RKO (cell line): ENCODE measurements at regions not wholly inside any gene's neighbourhood (a gene's known extent, or its start where the extent isn't known, plus 50 kb on each side); places are given as distances from the start of the nearest gene placed in this dataset.
A peak's percentile ranks its signal among the peaks of the same experiment; 100 is the strongest.

Source experiments
- DNase-seq: peaks from one replicate; pipeline ENCODE4 v3.0.0-alpha.2; 2016; ENCODE audit warnings: low spot score

DNA sequence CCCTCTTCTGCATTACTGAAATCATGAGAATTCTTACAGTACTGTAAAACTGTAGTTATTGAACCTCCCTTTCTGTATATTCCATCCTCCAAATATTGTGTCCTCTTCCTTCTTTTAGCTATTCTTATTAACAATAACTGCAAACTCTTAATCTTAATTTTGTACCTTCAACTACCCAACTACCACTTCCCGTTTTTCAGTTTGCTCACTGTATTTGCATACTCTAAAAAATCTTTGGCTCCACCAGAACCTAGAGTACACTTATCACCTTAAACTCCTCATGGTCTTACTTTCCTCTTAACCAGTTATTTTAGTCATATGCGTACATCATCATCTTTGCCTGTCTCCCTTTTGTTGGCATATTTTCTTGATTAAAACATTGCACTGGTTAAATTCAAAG, 543.7 kb downstream of the ARAP2 start:
- DNase-seq = no peak

DNA sequence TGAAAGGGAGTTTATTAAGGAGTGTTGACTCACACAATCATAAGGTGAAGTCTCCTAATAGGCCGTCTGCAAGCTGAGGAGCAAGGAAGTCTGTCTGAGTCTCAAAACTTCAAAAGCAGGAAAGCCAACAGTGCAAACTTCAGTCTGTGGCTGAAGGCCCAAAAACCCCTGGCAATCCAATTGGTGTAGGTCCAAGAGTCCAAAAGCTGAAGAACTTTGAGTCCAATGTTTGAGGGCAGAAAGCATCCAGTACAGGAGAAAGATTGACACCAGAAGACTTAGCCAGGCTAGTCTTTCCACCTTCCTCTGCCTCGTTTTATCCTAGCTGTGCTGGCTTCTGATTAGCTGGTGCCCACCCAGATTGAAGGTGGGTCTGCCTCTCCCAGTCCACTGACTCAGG, 535.2 kb downstream of the ARAP2 start:
- DNase-seq = no peak

DNA sequence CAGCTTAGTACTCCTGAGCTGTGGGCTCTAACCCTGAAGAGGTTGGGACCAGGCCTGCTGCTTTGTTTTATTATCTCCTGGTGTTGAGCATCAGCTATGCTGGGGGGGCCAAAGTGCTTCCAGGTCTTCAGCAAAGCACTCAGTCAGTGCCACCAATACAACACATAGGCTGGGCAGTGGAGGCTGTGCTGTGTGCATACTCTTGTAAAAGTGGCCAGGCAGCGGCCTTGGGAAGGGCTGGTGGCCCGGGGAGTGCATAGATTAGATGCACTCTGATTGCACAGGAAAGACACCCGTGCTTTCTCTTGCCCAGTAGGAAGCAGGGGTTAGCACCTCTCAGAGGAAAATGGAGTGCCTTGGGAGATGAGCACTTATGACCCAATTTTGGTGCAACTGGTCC, 534.0 kb downstream of the ARAP2 start:
- DNase-seq = no peak

- no peak for DNase-seq
Observed at GRCh38 chr4:35711127-35711526, 533.2 kb downstream of the ARAP2 start.

DNA sequence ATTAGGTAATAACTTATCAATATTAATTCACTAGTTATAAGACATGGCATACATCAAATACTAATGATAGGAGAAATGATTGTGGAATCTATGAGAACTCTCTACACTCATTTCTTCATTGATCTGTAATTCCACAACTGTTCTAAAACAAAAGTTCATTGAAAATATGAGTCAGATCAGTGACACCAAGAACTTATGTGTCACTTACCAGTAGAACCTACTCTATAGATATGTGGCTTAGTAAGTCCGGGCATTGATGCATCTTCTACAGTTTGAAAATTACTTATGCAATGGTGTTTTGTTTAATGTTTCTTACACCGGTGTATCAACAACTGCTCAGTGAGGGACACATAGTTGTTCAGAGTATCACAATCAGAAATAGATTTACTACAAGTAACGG, 520.3 kb downstream of the ARAP2 start:
- DNase-seq = no peak

- no peak for DNase-seq
Observed at GRCh38 chr4:35725131-35725530, 519.2 kb downstream of the ARAP2 start.

DNA sequence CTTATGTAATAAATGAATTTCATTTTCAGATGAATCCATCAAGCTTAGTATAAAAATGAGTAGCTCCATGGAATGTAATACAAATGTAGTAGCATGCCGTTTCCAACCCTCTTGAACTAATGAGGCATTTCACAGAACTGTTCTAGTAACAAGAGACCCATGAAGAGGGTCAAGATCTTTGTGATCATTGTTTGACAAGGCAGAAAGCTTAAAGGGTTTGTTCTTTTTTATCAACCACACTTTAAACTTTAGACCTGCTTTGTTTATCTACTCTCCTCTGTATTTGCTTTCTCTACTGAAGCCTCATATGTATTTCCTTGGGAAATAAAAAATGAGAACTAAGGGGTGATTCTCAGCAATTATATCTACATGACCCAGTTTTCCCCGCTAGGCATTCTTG, 513.9 kb downstream of the ARAP2 start:
- DNase-seq = no peak

DNA sequence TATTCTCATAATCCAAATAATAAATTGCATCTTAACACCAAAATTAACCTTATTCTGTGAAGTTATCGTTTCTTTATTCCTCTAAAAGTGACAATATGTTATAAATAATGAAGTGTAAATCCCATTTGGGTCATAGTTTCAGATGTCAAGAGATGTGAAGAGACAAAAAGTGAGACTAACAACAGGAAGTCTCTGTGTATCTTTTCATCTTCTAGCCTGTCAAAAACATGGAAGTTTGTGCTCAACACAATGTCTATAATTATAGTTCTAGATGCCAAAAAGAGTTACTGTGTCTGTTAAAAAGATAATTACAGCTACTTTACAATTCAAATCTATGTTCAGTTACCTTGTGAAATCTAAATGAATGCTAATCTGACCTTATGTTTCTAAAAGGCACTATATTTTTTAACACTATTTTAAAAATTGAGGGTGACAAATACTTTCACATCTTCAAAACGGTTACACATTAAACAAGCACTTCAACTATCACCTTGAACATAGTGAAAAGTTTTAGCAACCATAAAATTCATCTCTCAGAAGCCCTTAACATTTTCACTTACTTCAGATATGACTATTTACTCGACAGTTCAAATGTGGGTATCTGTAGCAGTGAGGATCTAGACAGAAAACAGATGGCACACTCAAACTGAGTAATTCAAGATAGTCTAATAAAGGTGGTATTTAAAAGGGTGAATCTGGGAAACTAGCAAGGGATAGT, 509.8 kb downstream of the ARAP2 start:
- no peak for DNase-seq

DNA sequence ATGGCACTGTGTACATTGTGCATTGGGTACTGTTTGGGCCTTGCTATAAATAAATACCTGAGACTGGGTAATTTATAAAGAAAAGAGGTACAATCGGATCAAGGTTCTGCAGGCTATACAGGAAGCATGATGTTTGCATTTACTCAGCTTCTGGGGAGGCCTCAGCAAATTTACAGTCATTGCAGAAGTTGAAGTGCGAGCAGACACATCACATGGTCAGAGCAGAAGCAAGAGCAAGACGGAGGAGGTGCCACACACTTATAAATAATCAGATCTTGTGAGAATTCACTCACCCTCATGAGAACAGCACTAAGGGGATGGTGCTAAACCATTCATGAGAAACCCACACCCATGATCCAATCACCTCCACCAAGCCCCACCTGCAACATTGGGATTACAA, 505.0 kb downstream of the ARAP2 start:
- DNase-seq = no peak

DNA sequence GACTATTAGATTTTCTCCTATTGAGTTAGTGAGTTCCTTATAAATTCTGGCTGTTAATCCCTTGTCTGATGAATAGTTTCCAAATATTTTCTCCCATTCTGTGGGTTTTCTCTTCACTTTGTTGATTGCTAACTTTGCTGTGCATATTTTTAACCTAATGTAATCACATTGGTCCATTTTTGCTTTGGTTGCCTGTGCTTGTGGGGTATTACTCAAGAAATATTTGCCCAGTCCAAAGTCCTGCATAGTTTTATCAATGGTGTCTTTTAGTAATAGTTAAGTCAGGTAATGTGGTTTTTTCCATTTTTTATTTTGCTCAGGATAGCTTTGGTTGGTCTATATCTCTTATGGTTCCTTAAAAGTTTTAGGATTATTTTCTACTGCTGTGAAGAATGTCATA, 490.3 kb downstream of the ARAP2 start:
- no peak for DNase-seq

DNA sequence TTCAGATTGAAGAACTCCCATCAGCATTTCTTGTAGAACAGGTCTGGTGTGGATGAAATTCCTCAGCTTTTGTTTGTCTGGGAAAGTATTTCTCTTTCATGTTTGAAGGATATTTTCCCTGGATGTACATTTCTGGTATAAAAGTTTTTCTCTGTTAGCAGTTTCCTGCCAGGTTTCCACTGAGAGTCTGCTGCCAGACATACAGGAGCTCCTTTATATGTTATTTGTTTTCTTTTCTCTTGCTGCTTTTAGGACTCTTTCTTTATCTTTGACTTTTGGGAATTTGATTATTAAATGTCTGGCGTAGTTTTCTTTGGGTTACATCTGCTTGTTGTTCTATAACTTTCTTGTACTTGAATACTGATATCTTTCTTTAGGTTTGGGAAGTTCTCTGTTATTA, 486.5 kb downstream of the ARAP2 start:
- no peak for DNase-seq

DNA sequence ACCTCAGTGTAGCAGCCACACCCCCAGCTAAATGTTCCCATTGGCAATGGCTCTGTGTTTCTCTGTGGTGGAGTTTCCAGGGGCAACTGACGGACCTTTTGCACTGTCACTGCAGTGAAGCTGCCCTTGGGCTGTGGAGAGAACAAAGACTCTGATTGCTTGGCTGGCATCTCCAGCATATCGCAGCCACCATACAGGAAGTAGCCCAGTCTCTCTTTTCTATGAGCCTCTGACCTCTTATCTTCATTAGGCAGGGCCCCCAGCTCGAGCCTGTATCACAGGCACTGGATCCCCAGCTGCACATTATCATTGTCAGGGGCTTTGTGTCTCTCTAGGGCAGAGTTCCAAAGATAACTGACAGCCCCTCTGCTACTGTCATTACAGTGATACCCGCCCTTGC, 483.5 kb downstream of the ARAP2 start:
- DNase-seq = no peak

GRCh38 chr4:35771571-35771970, 472.7 kb downstream of the ARAP2 start:
- DNase-seq = no peak

DNA sequence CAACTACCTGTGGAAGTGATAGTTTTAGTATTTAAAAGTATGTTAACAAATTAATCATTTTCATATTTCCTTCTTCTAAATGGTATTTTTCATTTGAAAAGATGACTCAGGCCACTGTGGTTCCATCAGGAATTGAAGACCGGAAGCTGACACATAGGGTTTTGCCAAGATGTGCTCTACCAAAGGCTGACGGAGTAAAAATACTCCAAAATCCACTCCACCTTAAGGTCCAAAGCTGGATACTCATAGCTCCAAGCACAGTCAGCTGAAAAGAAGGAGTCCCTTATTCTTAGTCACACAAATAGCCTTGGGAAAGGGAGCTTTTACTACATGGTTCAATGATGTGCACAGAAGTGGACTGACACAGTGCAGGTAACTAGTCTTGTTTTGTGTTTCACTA, 472.0 kb downstream of the ARAP2 start:
- DNase-seq = no peak

GRCh38 chr4:35789899-35790574, 454.3 kb downstream of the ARAP2 start:
- DNase-seq = no peak

DNA sequence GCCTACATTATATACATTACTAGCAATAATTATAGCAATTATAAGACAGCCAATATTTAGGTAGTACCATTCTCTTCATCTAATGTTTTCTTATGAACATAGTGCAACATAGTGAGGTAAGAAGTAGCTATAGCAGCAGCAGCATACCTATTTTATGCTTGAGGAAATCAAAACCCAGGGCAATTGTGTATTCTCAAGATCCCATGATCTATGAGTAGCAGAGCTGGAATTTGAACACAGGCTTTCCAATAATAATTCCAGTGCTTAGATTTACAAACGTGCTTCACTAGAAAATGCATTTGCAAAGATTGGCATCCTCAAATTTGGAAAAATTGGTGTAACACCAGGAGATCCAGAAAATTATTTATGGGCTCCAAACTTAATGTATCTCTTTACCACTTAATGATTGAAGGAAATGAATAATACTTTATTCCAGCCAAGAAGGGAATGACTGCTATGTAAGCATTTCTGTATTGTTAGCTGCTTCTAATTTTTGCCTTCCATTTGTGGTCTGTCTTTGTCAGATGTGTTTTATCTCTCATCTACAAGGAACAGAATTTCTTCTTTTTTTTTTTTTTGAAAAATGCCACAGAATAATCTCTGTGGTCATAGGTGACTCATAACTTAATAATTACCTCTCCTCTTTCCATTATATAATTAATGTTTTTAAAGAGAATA, 451.1 kb downstream of the ARAP2 start:
- no peak for DNase-seq

DNA sequence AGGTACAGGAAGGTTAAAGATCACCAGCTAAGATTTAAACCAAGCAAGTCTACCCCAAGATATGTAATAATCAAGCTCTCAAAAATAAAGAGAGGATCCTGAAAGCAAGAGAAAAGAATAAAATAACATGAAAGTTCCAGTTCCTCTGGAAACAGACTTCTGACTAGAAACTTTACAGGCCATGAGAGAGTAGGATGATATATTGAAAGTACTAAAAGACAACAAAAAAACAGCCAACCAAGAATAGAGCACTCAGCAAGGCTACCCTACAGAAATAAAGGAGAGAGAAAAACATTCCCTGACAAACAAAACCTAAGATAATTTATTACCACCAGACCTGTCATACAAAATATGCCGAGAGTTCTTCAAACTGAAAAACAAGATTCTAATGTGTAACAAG, 450.5 kb downstream of the ARAP2 start:
- DNase-seq = no peak

GRCh38 chr4:35800669-35801068, 443.6 kb downstream of the ARAP2 start:
- DNase-seq = no peak

- DNase-seq = no peak
Observed at GRCh38 chr4:35802644-35803043, 441.7 kb downstream of the ARAP2 start.

- DNase-seq = no peak
Observed at GRCh38 chr4:35818520-35818919, 425.8 kb downstream of the ARAP2 start.

GRCh38 chr4:35820003-35820402, 424.3 kb downstream of the ARAP2 start:
- no peak for DNase-seq

DNA sequence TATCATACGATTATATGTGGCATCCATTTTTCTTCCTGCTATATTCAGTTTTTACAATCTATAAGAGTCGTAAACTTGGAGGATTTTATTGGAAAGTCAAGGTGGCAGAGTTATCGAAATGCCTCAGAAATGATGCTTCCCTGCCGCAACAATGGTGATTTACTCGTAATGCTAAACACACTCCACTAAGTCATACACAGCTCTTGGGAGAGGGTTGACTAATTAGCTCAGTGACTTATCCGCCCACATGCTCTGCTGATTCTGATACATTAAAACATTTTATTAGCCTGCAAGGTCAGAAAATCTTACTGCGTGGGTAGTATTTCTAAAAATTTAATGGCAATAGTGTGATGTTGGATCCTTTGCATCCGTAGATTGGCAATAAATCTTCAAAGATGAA, 420.1 kb downstream of the ARAP2 start:
- DNase-seq = peak; percentile 10

- no peak for DNase-seq
Observed at GRCh38 chr4:35835893-35836292, 408.4 kb downstream of the ARAP2 start.

DNA sequence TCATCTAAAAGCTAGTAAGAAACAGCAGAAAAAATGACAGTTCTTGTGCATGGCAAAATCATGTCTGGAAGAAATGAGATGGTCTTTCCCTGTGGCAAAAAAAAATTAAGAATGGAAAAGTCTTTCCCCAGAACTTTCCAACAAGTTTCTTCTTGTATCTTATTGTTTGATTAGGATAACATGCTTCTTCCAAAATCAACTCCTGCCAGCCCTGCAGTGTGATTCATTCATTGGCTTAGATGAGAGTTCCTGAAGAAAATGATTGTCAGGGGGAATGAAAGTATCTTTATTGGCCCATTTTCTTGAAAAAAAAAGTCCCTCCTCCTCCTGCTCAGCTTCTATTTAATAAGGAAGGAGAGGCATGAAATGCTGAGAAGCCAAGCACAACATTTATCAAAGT, 407.7 kb downstream of the ARAP2 start:
- no peak for DNase-seq
